Hematopoietic multipotent progenitor cell treated with erythropoietin and hydrocortisone succinate and interleukin-3 and kit ligand, for 6 days (in vitro differentiated cells): ENCODE measurements at regions not wholly inside any gene's neighbourhood (a gene's known extent, or its start where the extent isn't known, plus 50 kb on each side); places are given as distances from the start of the nearest gene placed in this dataset.

Experiments
- DNase-seq: peaks from one replicate; pipeline ENCODE4 v3.0.0-alpha.2; 2015

DNA sequence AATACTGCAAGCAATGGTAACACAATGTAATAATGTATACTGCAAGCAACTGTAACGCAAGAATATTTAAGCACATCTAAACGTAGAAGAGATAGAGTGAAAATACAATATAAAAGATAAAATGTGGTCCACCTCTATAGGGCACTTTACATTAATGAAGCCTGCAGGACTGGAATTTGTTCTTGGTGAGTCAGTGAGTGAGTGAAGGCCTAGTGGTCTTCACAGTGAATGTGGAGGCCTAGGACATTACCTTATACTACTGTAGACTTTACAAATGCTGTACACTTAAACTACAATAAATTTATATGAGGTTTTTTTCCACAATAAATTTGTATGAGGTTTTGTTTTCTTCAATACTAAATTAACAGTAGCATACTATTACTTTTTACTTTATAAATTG lies 287.4 kb upstream of the SNX7 start:
- DNase-seq: no peak

DNA sequence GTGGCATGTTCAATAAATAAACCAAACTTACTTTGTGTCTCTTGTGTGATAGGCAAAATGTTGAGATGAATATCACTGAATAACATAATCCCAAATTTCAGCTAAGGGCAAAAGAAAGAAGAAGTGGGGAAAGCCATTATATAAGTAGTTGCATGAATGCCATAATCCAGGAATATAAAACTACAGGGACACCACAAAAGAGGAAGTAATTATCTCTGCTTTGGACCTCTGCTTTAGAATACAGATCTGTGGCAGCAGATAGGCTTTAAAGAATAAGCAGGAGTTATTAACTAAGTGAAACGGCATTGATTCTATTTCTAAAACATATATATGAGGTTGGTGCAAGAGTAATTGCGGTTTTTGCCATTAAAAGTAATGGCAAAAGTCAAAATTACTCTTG lies 288.5 kb upstream of the SNX7 start:
- no peak for DNase-seq

DNA sequence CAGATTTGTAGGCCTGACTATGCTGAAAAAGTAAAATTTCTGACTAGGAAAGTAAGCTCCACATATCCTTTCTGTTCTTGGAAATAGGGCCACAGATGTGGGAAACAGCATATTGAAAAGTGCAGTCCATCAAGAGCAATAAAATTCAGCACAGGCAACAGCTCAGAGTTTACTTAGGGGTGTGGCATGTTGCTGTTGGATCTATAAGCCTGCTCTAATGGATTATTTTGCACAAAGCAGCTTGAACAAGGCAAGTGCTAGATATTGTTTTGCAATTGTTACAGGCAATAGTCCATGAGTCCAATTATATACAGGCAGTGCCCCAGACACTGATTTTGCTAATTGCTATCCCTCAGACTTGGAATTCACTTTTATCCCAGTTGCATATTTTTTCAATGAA lies 289.8 kb upstream of the SNX7 start:
- no peak for DNase-seq

DNA sequence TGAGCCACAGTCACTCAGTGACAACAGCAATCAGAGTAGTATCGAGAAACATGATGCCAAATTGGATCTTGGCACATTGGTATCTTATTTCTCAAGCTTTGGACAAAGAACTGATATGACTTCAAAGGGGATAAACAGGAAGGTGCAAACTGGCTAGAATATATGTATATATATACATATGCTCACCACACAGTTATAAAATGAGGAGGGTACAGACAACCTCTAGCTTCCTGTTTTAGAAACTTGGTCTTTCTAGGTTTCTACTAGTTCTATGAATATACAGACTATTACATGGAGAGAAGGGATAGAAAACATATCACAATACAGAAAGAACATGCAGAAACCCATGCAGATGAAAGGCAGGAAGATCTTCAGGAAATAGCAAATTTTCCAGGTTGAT lies 292.1 kb upstream of the SNX7 start:
- no peak for DNase-seq

DNA sequence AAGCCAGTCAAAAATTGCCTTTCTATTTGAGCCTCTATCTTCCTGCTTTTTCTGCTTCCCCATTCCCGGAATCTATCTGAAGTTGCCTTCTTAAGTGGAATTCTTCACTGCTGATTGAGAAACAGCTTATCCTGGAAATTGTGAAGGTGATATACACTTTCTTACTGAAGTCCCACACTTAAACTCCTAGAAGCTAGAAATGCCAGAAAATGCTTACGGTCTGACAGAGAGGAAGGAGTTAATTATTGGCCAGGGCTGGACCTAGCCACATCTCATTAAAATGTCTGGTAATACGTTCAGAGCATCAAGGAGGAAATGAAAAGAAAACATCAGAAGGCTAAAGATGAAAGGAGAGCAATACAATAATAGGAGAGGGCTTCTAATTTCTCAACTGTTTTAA lies 292.5 kb upstream of the SNX7 start:
- DNase-seq: no peak

GRCh38 chr1:98367426-98367825 lies 294.1 kb upstream of the SNX7 start:
- DNase-seq: no peak

- no peak for DNase-seq
Observed at GRCh38 chr1:98366343-98366742, 295.2 kb upstream of the SNX7 start.

DNA sequence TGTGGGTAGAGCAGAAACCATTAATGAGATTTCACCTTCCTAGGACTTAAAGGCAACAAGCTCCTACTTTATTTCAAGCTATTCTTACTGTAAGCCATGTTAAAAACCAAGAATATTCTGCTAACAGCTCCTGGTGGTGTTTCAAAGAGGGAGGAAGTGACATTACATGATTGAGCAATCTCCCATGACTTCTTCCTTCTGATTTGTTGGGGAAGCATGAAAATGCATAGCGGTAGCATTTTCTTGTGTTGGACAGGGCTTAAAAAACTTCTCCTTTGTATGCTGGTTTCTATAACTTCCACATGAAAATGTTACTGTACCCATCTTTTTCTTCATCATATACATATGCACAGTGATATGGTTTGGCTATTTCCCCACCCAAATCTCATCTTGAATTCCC lies 297.0 kb upstream of the SNX7 start:
- no peak for DNase-seq

DNA sequence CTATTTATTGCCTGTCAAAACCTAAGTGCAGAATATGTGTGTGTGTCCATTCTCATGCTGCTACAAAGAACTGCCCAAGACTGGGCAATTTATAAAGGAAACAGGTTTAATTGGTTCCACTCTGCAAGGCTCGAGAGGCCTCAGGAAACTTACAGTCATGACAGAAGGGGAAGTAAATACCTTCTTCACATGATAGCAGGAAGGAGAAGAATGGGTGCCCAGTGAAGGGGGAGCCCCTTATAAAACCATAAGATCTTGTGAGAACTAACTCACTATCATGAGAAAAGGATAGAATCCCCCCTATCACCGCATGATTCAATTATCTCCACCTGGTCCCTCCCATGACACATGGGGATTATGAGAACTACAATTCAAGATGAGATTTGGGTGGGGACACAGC lies 300.7 kb upstream of the SNX7 start:
- no peak for DNase-seq

DNA sequence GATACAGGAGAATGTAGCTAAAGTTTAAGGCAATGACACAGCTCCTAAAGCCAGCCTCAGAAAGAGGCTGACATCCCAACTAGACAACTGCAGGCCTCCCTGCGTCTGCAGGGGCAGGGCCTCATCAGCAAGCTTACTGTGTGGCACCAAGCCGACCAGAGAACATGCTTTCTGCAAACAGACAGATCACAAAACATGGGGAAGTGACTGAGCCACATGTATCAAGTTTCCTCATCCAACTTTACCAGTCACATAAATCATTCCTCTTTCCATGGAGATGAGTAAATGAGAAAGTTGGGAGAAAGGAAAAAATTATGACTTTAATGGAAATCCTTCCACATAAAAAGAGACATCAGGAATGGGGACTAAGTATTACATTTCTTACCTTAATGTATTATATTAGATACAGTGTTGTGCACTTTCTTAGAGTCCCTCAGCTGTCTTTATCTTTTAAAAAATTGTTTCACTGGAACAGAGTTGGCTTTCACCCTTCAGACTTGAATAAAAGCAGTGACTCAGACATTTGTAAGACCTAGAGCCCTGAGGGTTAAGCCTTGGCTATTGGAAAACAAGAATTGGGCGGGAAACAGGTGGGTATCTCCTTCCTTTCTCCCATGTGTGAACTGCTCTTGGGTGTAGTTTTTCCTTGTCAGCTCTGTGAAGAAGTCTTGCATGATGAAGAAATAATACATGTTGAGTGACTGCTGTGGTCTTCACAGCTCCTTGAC lies 305.7 kb upstream of the SNX7 start:
- no peak for DNase-seq

- no peak for DNase-seq
Observed at GRCh38 chr1:98352378-98352777, 309.1 kb upstream of the SNX7 start.

GRCh38 chr1:98351561-98351960 lies 310.0 kb upstream of the SNX7 start:
- DNase-seq: no peak

- DNase-seq: no peak
Observed at GRCh38 chr1:98345417-98345816, 316.1 kb upstream of the SNX7 start.

DNA sequence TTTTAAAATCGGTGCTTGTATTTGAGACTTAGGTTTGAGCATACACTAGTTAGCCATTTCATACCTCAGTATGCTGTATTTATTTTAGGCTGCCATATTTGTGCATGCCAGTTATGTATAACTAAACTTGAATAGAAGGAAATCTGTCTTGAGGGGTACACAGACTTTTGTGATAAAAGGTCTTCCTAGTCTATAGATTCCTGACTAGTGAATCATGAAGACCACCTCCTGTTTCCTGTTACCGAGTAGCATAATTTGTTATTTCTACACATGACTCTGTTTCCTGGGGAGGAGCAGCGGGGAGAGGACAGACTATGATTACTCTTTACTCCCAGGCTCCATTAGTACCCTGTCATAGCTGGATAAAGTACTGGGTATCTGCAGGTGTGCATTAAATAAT lies 316.8 kb upstream of the SNX7 start:
- DNase-seq: no peak

DNA sequence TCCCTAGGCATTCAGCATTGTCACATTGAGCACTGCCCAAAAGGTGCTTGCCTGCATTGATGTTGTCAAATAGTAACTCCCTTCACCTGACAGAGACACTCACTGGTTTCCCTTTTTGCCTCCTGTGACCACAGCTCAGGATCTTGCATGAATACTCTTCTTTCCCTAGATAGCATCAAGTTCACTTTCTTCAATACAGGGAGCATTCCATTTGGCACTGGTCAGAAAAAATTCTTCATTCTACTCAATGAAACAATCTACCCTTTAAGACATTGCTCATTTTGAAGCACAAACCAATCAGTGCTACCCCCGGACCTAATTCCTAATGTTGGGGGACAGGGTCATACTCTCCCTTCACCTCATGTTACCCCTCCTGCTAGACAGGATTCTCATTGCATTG lies 319.0 kb upstream of the SNX7 start:
- no peak for DNase-seq

DNA sequence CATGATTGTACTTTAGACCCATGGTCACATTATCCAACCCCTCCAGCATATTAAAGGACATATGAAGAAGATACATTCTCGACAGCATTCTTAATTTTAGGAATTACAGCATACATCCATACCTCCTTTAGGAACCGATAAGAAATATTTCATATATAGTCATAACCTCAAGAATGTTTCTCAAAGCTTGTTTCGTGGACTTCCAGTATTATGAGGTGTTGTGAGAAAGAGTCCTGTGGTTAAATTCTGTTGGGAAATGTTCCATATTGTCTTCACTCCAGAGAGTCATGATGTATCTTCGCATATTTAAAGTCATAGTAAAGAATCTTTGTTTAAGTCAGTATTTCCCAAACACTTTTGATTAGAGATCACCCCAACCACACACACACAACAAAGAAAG lies 321.0 kb upstream of the SNX7 start:
- no peak for DNase-seq

DNA sequence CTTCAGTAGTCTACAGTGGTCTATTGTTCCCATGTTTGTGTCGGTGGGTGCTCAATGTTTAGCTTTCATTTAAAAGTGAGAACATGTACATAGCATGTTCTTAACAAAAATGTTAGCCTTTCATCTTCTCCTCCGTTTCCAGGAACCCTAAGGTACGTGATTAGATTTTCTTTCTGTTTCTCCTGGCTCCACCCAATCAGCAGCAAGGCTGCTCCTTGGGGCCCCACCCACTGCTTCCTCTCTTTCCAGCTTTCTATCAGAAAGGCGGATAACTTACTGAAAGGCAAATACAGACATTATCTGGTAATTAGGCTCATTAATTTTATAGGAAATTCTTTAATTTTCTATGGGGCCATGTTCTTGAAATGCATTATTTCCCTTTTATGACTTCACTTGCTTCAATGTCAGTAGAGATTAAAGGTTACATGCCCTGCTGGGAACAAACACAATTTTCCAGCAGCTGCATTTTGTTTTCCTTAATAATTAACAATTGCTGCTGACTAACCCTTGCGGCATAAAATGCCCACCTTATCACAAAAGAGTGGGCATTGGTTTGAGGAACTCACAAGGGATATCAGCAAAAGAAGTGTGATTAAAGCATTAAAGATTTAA lies 324.9 kb upstream of the SNX7 start:
- no peak for DNase-seq

DNA sequence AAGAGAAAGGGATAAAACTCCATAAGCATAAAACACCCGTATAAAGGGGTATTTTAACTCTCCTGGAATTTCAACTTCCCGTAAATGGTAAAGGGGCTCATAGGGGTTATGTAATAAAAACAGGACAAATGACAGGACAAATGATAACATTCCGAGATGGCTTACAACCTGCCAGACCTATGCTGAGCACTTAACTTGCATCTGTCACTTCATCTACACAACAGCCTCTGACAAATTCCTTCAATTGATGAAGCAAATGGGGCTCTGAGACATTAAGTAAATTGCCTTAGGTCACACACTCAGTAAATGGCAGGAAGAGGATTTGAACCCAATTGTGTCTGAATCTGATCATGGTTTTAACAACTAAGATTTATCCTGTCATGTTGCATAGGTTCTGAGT lies 327.6 kb upstream of the SNX7 start:
- no peak for DNase-seq

DNA sequence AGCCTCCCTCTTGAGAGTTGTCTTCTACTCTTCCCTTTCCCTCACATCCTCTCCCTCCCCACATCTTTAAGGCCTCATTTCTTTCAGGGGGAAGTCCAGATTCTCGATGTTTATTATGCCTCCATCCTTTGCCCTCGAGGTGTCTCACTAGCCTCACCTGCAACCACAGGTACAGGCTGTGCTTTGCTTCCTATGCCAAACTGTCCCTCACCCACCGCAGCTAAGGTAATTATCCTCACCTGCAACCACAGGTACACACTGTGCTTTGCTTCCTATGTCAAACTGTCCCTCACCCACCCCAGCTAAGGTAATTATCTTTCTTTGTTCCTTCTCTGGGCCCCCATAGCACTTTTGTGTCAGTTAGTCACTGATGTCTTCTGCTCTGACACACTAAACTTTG lies 328.1 kb upstream of the SNX7 start:
- no peak for DNase-seq

DNA sequence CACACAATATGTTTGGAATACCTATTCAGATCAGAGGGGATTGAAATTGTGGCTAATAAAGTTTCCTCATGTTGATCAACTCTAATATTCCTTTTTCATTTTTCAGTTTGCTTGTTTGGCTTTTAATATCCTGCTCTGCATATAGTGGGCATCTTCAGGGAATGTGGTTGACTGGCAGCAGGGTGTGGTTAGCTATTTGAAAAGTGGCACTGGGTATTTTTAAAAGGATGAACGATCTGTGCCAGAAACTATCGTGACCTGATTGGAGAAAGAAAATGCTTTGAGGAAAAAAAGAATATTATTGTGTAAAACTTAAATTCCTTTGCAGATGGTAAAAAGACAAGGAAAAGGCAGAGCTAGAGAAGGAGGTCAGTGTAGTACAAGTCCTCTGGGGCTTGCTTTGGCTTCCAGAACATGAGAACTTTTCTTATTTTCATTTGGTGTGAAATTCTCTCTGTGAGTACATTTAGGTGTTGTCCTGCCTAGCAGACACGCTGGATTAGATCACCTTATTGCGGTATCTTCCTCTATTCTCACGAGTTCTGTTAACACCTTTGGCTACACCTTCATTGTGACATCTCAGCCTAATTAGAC lies 329.7 kb upstream of the SNX7 start:
- no peak for DNase-seq

DNA sequence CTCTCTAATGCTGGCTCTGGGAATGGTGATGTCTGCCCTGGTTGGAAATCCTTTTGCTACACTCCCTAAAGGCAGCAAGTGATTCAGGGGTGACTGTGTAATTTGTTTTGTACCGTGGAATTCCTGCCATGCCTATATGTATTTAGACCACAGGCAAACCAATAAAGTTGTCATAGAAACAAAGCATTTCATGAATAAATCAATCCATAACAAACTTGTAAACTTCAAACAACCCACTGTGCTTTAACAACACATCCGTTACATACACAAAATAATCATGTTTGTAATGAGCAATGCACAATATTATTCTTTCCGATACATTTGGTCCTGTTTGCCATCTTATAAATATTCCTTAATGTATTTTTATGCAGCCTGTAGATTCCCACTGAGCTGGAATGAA lies 330.3 kb upstream of the SNX7 start:
- DNase-seq: no peak

DNA sequence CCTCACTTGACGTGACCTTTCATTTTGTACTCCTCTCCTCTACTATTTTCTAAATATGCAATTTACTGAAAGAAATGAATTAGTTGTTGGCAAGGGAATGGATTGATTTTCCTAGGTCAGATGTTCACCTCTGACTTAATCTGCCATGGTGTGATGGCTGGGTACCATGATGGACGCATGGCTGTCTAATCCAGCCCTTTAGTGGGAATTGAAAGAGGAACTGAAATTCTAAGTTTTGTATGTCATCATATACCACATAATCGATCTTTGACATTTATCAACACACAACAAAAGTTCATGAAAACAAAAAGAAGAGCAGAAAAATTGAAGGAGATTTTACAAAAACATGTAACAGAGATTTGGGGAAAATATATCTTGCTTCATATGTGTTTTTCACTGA lies 331.3 kb upstream of the SNX7 start:
- no peak for DNase-seq

- DNase-seq: no peak
Observed at GRCh38 chr1:98328855-98329254, 332.7 kb upstream of the SNX7 start.

DNA sequence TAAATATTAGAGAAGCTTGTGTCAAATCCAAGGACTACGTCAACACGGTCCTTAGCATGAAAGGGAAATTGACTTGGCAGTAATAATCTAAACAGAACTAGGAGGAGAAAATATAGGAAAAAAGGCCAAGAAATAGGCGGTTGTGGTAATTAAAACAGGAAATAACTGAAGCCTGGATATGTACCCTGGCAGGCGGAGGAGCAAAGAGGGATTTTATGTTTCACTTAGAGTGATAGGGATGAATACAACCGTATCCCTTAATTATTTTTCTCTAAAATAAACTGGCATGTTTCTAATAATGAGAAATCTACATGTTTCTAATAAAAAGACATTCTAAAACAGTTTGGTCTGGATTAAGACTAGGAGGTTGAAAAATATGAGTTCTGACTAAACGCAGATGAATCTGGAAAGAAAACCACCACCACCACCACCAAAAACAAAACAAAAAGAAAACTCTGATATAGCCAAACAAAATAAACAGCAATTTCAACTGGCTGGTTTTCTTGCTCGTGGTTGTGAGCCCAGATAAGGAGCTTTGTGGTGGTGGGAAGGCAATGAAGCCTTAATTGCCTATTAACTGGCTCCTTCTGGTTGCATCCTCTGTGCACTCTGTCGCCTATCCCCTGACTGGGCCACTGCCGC lies 334.2 kb upstream of the SNX7 start:
- no peak for DNase-seq
